SU-DHL-6 (cell line): ENCODE measurements at regions not wholly inside any gene's neighbourhood (a gene's known extent, or its start where the extent isn't known, plus 50 kb on each side); places are given as distances from the start of the nearest gene placed in this dataset.

Source experiments
- CTCF ChIP-seq: fragments of 200-600 bp; sonication (generic); IDR thresholded peaks from one replicate; pipeline ENCODE4 v1.5.1; 2017; ENCODE audit warnings: antibody characterized with exemption, mild to moderate bottlenecking, low read length, moderate library complexity; ENCODE audit not compliant: insufficient read depth, poor library complexity, severe bottlenecking
- EZH2phosphoT487 ChIP-seq: fragments of 200-600 bp; sonication (generic), shearing (Covaris generic); conservative IDR thresholded peaks from 2 replicates; pipeline ENCODE4 v1.6.1; 2018; ENCODE audit warnings: mild to moderate bottlenecking, antibody characterized with exemption, low read length, moderate library complexity, mixed read lengths

- TF ChIP-seq CTCF (peak; percentile 92), EZH2phosphoT487 (no peak)
Measured at GRCh38 chr6:30828027-30828962, 56.0 kb upstream of the DDR1 start.
